H1 (cell line): ENCODE measurements at regions not wholly inside any gene's neighbourhood (a gene's known extent, or its start where the extent isn't known, plus 50 kb on each side); places are given as distances from the start of the nearest gene placed in this dataset.

Experiments
- ASH2L ChIP-seq: fragments of 200-600, 300-600 bp; sonication (generic); IDR thresholded peaks from one replicate; pipeline ENCODE4 v1.7.1; 2017; ENCODE audit warnings: low read length
- BRCA1 ChIP-seq: IDR thresholded peaks from 2 replicates; pipeline ENCODE4 v1.6.1; 2012; ENCODE audit warnings: low read depth, low read length, improper control_type of control experiment
- GTF2F1 ChIP-seq: IDR thresholded peaks from 2 replicates; pipeline ENCODE4 v1.6.1; 2012; ENCODE audit warnings: low read depth, low read length, improper control_type of control experiment, borderline replicate concordance
- HDAC6 ChIP-seq: IDR thresholded peaks from one replicate; pipeline ENCODE4 v1.7.1; 2012; ENCODE audit warnings: low read depth, mild to moderate bottlenecking, inconsistent platforms, low read length, moderate library complexity
- NRF1 ChIP-seq: IDR thresholded peaks from 2 replicates; pipeline ENCODE4 v1.6.1; 2011; ENCODE audit warnings: mild to moderate bottlenecking, low read depth, low read length, improper control_type of control experiment
- SAP30 ChIP-seq: fragments of 300-600 bp; sonication (generic); IDR thresholded peaks from 2 replicates; pipeline ENCODE4 v1.7.1; 2012; ENCODE audit warnings: low read length, moderate library complexity, mild to moderate bottlenecking, inconsistent platforms; ENCODE audit not compliant: insufficient read depth, insufficient replicate concordance
- SRF ChIP-seq: IDR thresholded peaks from 2 replicates; pipeline ENCODE4 v1.6.1; 2011; ENCODE audit warnings: mild to moderate bottlenecking, low read depth, low read length, moderate library complexity
- SUZ12 ChIP-seq: fragments of 200-600 bp; sonication (generic); IDR thresholded peaks from 2 replicates; pipeline ENCODE4 v1.6.1; 2012; ENCODE audit warnings: mild to moderate bottlenecking, inconsistent platforms, low read length, moderate library complexity, mixed read lengths
- TAF7 ChIP-seq: optimal IDR thresholded peaks from 2 replicates; pipeline ENCODE3; 2011; ENCODE audit warnings: low read depth, mild to moderate bottlenecking, inconsistent platforms, low read length, moderate library complexity, borderline replicate concordance
- TEAD4 ChIP-seq: IDR thresholded peaks from 2 replicates; pipeline ENCODE4 v1.6.1; 2012; ENCODE audit warnings: low read depth, low read length, inconsistent platforms, mixed read lengths
- TF ChIP-seq, protein P1 (sequence below): fragments of 300-600 bp; sonication (generic); IDR thresholded peaks from 2 replicates; pipeline ENCODE4 v1.7.1; 2012; ENCODE audit warnings: low read length, moderate library complexity, mild to moderate bottlenecking, inconsistent platforms; ENCODE audit not compliant: insufficient replicate concordance
- TF ChIP-seq, protein P2 (sequence below): IDR thresholded peaks from 2 replicates; pipeline ENCODE4 v1.6.1; 2011; ENCODE audit warnings: low read length, improper control_type of control experiment

DNA sequence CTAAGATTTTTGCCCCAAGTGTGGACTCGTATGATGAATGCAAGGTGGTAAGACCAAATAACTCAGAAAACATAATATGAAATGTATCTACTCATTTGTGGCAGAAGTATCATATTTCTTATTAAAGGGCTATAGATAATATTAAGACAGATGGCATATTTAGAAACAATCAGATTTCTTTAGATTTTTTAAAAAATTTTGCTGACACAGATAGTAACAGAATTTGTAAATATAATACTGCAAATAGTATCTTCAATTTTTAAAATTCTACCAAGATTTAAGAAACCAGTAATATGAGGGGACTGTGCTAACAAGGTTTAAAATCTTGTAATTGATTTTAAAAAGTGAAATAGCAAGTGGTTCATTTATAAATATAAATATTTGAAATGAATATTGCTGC lies 1064.1 kb downstream of the DIPK2A start (continued):
- TF ChIP-seq, protein P1, sequence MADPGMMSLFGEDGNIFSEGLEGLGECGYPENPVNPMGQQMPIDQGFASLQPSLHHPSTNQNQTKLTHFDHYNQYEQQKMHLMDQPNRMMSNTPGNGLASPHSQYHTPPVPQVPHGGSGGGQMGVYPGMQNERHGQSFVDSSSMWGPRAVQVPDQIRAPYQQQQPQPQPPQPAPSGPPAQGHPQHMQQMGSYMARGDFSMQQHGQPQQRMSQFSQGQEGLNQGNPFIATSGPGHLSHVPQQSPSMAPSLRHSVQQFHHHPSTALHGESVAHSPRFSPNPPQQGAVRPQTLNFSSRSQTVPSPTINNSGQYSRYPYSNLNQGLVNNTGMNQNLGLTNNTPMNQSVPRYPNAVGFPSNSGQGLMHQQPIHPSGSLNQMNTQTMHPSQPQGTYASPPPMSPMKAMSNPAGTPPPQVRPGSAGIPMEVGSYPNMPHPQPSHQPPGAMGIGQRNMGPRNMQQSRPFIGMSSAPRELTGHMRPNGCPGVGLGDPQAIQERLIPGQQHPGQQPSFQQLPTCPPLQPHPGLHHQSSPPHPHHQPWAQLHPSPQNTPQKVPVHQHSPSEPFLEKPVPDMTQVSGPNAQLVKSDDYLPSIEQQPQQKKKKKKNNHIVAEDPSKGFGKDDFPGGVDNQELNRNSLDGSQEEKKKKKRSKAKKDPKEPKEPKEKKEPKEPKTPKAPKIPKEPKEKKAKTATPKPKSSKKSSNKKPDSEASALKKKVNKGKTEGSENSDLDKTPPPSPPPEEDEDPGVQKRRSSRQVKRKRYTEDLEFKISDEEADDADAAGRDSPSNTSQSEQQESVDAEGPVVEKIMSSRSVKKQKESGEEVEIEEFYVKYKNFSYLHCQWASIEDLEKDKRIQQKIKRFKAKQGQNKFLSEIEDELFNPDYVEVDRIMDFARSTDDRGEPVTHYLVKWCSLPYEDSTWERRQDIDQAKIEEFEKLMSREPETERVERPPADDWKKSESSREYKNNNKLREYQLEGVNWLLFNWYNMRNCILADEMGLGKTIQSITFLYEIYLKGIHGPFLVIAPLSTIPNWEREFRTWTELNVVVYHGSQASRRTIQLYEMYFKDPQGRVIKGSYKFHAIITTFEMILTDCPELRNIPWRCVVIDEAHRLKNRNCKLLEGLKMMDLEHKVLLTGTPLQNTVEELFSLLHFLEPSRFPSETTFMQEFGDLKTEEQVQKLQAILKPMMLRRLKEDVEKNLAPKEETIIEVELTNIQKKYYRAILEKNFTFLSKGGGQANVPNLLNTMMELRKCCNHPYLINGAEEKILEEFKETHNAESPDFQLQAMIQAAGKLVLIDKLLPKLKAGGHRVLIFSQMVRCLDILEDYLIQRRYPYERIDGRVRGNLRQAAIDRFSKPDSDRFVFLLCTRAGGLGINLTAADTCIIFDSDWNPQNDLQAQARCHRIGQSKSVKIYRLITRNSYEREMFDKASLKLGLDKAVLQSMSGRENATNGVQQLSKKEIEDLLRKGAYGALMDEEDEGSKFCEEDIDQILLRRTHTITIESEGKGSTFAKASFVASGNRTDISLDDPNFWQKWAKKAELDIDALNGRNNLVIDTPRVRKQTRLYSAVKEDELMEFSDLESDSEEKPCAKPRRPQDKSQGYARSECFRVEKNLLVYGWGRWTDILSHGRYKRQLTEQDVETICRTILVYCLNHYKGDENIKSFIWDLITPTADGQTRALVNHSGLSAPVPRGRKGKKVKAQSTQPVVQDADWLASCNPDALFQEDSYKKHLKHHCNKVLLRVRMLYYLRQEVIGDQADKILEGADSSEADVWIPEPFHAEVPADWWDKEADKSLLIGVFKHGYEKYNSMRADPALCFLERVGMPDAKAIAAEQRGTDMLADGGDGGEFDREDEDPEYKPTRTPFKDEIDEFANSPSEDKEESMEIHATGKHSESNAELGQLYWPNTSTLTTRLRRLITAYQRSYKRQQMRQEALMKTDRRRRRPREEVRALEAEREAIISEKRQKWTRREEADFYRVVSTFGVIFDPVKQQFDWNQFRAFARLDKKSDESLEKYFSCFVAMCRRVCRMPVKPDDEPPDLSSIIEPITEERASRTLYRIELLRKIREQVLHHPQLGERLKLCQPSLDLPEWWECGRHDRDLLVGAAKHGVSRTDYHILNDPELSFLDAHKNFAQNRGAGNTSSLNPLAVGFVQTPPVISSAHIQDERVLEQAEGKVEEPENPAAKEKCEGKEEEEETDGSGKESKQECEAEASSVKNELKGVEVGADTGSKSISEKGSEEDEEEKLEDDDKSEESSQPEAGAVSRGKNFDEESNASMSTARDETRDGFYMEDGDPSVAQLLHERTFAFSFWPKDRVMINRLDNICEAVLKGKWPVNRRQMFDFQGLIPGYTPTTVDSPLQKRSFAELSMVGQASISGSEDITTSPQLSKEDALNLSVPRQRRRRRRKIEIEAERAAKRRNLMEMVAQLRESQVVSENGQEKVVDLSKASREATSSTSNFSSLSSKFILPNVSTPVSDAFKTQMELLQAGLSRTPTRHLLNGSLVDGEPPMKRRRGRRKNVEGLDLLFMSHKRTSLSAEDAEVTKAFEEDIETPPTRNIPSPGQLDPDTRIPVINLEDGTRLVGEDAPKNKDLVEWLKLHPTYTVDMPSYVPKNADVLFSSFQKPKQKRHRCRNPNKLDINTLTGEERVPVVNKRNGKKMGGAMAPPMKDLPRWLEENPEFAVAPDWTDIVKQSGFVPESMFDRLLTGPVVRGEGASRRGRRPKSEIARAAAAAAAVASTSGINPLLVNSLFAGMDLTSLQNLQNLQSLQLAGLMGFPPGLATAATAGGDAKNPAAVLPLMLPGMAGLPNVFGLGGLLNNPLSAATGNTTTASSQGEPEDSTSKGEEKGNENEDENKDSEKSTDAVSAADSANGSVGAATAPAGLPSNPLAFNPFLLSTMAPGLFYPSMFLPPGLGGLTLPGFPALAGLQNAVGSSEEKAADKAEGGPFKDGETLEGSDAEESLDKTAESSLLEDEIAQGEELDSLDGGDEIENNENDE: no peak
- TF ChIP-seq SRF (no peak), TAF7 (no peak), TEAD4 (no peak), SAP30 (no peak), HDAC6 (no peak), ASH2L (no peak), SUZ12 (no peak), NRF1 (no peak), GTF2F1 (no peak), BRCA1 (no peak)
- TF ChIP-seq, protein P2, sequence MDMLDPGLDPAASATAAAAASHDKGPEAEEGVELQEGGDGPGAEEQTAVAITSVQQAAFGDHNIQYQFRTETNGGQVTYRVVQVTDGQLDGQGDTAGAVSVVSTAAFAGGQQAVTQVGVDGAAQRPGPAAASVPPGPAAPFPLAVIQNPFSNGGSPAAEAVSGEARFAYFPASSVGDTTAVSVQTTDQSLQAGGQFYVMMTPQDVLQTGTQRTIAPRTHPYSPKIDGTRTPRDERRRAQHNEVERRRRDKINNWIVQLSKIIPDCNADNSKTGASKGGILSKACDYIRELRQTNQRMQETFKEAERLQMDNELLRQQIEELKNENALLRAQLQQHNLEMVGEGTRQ: no peak
